PC-3 (cell line): ENCODE measurements at regions not wholly inside any gene's neighbourhood (a gene's known extent, or its start where the extent isn't known, plus 50 kb on each side); places are given as distances from the start of the nearest gene placed in this dataset.
"Not testable (repeated sequence)": the region's sequence is repeated elsewhere in the genome, so short reads cannot be mapped to it uniquely, and the experiment has no call there.

Experiments
- ATAC-seq: fragments of 200-7000 bp; cut with Tn5 transposase; 2 replicates; pipeline ENCODE4 v1.9.1; 2020; ENCODE audit warnings: mild to moderate bottlenecking, moderate library complexity
- BruUV-seq: library from RNA; stranded (reverse); fragments of 400-500 nt; replicated peaks from 2 replicates; lab custom pipeline; 2021; lab: Mats Ljungman, UMichigan
- CTCF ChIA-PET: fragments of 300-600 bp; sonication (Branson Sonifier 250); formaldehyde crosslinking; loops from one replicate; lab custom pipeline; 2022; ENCODE audit warnings: antibody characterized with exemption; lab: Charles Lee
- POLR2A ChIA-PET: fragments of 300-600 bp; sonication (Branson Sonifier 250); formaldehyde crosslinking; loops from one replicate; lab custom pipeline; 2022; ENCODE audit warnings: antibody characterized with exemption; ENCODE audit not compliant: unreplicated experiment; lab: Charles Lee
- DNase-seq: peaks from one replicate; pipeline ENCODE4 v3.0.0-alpha.2; 2015
- H2AFZ ChIP-seq: fragments of 300-600 bp; sonication (generic); 2 replicates; pipeline ENCODE4 v1.6.0; 2016; ENCODE audit warnings: antibody characterized with exemption, low read length
- H3F3A ChIP-seq: fragments of 300-600 bp; sonication (generic); one replicate; pipeline ENCODE4 v1.6.0; 2017; ENCODE audit warnings: antibody characterized with exemption, low read length, control low read depth, mild to moderate bottlenecking; ENCODE audit not compliant: unreplicated experiment
- H3K27ac ChIP-seq: fragments of 300-600 bp; sonication (generic); 2 replicates; pipeline ENCODE4 v1.5.1; 2016; ENCODE audit warnings: mild to moderate bottlenecking, low read length
- H3K27me3 ChIP-seq: fragments of 300-600 bp; sonication (generic); 2 replicates; pipeline ENCODE4 v1.6.1; 2016; ENCODE audit warnings: low read length, mixed read lengths
- H3K36me3 ChIP-seq: fragments of 300-600 bp; sonication (generic); 2 replicates; pipeline ENCODE4 v1.6.1; 2016; ENCODE audit warnings: low read depth, mixed run types, low read length, mixed read lengths
- H3K4me1 ChIP-seq: fragments of 300-600 bp; sonication (generic); 2 replicates; pipeline ENCODE4 v1.5.1; 2016; ENCODE audit warnings: low read length; ENCODE audit not compliant: insufficient read depth
- H3K4me2 ChIP-seq: fragments of 300-600 bp; sonication (generic); 2 replicates; pipeline ENCODE4 v1.6.0; 2016; ENCODE audit warnings: low read length
- H3K4me3 ChIP-seq: fragments of 300-600 bp; sonication (generic); 2 replicates; pipeline ENCODE4 v1.5.1; 2016; ENCODE audit warnings: mild to moderate bottlenecking, low read length, mixed read lengths
- H3K79me2 ChIP-seq: fragments of 300-600 bp; sonication (generic); 2 replicates; pipeline ENCODE4 v1.6.1; 2017; ENCODE audit warnings: low read length, mixed read lengths
- H3K9ac ChIP-seq: fragments of 300-600 bp; sonication (generic); 2 replicates; pipeline ENCODE4 v1.6.0; 2016; ENCODE audit warnings: mild to moderate bottlenecking, low read length
- H3K9me2 ChIP-seq: fragments of 300-600 bp; sonication (generic); replicated peaks from 2 replicates; pipeline ENCODE4 v1.6.1; 2016; ENCODE audit warnings: mixed run types, low read length, mixed read lengths
- H3K9me3 ChIP-seq: fragments of 300-600 bp; sonication (generic); 2 replicates; pipeline ENCODE4 v1.6.1; 2016; ENCODE audit warnings: low read length, mixed read lengths
- H4K20me1 ChIP-seq: fragments of 300-600 bp; sonication (generic); 2 replicates; pipeline ENCODE4 v1.6.1; 2016; ENCODE audit warnings: low read length, mixed read lengths
- EZH2 ChIP-seq: fragments of 300-600 bp; sonication (generic); IDR thresholded peaks from one replicate; pipeline ENCODE4 v1.6.1; 2017; ENCODE audit warnings: antibody characterized with exemption, mild to moderate bottlenecking, low read length; ENCODE audit not compliant: unreplicated experiment
- EZH2phosphoT487 ChIP-seq: fragments of 300-600 bp; sonication (generic); IDR thresholded peaks from 2 replicates; pipeline ENCODE4 v1.6.1; 2018; ENCODE audit warnings: mild to moderate bottlenecking, antibody characterized with exemption, low read length, borderline replicate concordance
- intact Hi-C: fragments of 100-400 bp; cut with micrococcal nuclease; formaldehyde crosslinking; loops from 2 replicates; pipeline ENCODE4 v1.9.0; 2023
- TF ChIP-seq, protein P1 (sequence below): fragments of 300-600 bp; sonication (generic); conservative IDR thresholded peaks from 2 replicates; pipeline ENCODE4 v1.5.1; 2017; ENCODE audit warnings: antibody characterized with exemption, low read depth, mild to moderate bottlenecking, low read length

GRCh38 chr1:245067257-245067656 is 87.5 kb upstream of the KIF26B start:
- Histone ChIP-seq H3K4me2 (no peak overlapping the region), H3K79me2 (no peaks in the 10 kb centered on the region), H3K4me1 (peaks cover 6% of the 10 kb centered on the region; the same call in 1 of the 2 replicates), H3K36me3 (no peaks in the 10 kb centered on the region), H2AFZ (no peak overlapping the region), H3K4me3 (no peak overlapping the region), H4K20me1 (no peaks in the 10 kb centered on the region), H3K9me3 (no peaks in the 10 kb centered on the region), H3K27ac (no peak overlapping the region), H3K9ac (no peak overlapping the region), H3K27me3 (no peaks in the 10 kb centered on the region), H3F3A (no peaks in the 10 kb centered on the region), H3K9me2 (no peaks in the 10 kb centered on the region)
- BruUV-seq, result no TSS peak
- TF ChIP-seq, protein P1, sequence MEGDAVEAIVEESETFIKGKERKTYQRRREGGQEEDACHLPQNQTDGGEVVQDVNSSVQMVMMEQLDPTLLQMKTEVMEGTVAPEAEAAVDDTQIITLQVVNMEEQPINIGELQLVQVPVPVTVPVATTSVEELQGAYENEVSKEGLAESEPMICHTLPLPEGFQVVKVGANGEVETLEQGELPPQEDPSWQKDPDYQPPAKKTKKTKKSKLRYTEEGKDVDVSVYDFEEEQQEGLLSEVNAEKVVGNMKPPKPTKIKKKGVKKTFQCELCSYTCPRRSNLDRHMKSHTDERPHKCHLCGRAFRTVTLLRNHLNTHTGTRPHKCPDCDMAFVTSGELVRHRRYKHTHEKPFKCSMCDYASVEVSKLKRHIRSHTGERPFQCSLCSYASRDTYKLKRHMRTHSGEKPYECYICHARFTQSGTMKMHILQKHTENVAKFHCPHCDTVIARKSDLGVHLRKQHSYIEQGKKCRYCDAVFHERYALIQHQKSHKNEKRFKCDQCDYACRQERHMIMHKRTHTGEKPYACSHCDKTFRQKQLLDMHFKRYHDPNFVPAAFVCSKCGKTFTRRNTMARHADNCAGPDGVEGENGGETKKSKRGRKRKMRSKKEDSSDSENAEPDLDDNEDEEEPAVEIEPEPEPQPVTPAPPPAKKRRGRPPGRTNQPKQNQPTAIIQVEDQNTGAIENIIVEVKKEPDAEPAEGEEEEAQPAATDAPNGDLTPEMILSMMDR, result no peak
- TF ChIP-seq EZH2phosphoT487 (no peak), EZH2 (no peak)
- POLR2A ChIA-PET, result no interaction called here
- CTCF ChIA-PET, result no interaction called here
- peak; percentile 96 for ATAC-seq
- intact Hi-C loops, result no loop called here
- peak; percentile 53 for DNase-seq

DNA sequence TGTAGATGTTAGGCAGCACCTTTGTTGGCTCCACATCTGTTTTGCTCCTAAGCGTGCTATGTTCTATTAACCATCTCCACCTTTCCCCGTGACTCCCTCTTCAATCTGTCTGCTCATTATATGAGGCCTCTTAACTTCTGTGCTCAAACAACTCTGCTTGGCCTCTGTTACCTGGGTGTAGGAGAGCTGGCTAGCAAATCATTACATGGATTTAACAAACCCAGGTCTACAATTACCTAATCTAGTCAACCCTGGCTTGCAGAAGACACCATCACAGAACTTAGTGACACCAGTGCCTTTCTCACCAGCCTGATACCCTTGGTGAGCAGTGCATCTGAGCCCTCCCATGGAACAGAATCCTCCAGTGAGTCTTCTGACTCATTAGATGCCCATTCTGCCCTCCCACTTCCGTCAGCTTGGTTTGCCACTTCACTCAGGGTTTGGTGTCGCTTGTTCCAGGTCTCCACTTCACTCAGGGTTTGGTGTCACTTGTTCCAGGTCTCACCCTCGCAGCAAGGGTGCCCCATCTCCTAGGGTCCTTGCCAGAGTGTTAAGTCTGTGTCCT is 92.0 kb upstream of the KIF26B start:
- intact Hi-C loops, result no loop called here
- H3K4me1 ChIP-seq, result peaks cover 6% of the 10 kb centered on the region; the same call in 1 of the 2 replicates
- no peak overlapping the region for H3K9ac ChIP-seq
- ATAC-seq (no peak), DNase-seq (no peak)
- H3K27ac ChIP-seq, result no peak overlapping the region
- no peaks in the 10 kb centered on the region for H3K9me3 ChIP-seq
- no peak overlapping the region for H3K4me3 ChIP-seq
- no peaks in the 10 kb centered on the region for H3K36me3 ChIP-seq
- POLR2A ChIA-PET, result no interaction called here
- no peaks in the 10 kb centered on the region for H3K27me3 ChIP-seq
- no peak overlapping the region for H2AFZ ChIP-seq
- TF ChIP-seq, protein P1, result no peak
- TF ChIP-seq EZH2 (no peak), EZH2phosphoT487 (no peak)
- H3K9me2 ChIP-seq, result no peaks in the 10 kb centered on the region
- no peaks in the 10 kb centered on the region for H3K79me2 ChIP-seq
- no TSS peak for BruUV-seq
- H3F3A ChIP-seq, result no peaks in the 10 kb centered on the region
- CTCF ChIA-PET, result no interaction called here
- H4K20me1 ChIP-seq, result no peaks in the 10 kb centered on the region
- H3K4me2 ChIP-seq, result no peak overlapping the region

- H3K9me2 ChIP-seq, H3K36me3 ChIP-seq, H4K20me1 ChIP-seq, H3K79me2 ChIP-seq, H3K4me1 ChIP-seq, H3K27ac ChIP-seq, ATAC-seq, H3K9me3 ChIP-seq, H3K4me2 ChIP-seq, POLR2A ChIA-PET, BruUV-seq, H3K4me3 ChIP-seq, H3K9ac ChIP-seq, H2AFZ ChIP-seq, DNase-seq, H3F3A ChIP-seq, CTCF ChIA-PET, H3K27me3 ChIP-seq, intact Hi-C loops: not testable (repeated sequence)
Measured at GRCh38 chr1:245061808-245062207, 93.0 kb upstream of the KIF26B start.
